GM21515 (cell line): ENCODE measurements at regions not wholly inside any gene's neighbourhood (a gene's known extent, or its start where the extent isn't known, plus 50 kb on each side); places are given as distances from the start of the nearest gene placed in this dataset.
"Not testable (repeated sequence)": the region's sequence is repeated elsewhere in the genome, so short reads cannot be mapped to it uniquely, and the experiment has no call there.

Source experiments
- ATAC-seq: cut with Tn5 transposase; IDR thresholded peaks from one replicate; pipeline ENCODE4 v1.9.1; 2021; ENCODE audit not compliant: unreplicated experiment

DNA sequence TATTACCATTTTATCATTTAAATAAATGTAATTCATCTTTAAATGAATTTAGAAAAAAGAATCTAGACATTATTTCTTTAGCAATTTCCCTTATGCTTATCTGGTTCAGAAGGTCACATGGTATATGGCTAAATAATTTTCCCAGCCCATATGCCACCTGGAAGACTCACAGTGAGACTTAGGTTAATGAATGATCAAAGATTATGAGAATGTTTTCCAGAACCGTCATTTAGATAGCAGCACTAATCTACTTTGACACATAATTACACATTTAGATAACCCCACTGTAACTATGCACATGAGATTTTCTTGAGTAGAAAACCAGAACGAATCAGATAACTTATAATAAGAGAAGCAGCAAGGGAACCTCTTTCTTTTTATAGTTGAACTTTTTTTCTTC is 124.9 kb upstream of the CCDC180 start:
- ATAC-seq, result not testable (repeated sequence)

- no peak for ATAC-seq
Observed at GRCh38 chr9:97179616-97180015, 127.8 kb upstream of the CCDC180 start.

- ATAC-seq, result no peak
Observed at GRCh38 chr9:97176206-97176605, 131.3 kb upstream of the CCDC180 start.

DNA sequence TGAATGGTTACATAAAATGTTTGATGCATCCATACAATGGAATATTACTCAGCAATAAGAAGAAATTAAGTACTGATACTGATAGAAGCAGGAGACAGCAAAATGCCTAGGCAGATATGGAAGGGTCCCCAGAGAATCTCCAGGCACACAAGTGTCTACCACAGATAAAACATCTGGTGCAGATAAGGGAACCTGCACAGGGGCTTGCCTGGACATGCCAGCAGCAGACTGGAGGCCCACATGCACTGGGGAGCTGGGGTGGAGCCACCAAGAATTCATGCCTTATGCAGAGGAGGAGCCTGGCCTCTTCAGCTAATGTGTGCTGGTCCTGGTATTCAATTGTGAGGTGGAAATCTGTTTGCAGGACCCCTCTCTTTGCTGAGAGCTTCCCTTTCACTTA is 129.2 kb upstream of the CTSV start:
- not testable (repeated sequence) for ATAC-seq

DNA sequence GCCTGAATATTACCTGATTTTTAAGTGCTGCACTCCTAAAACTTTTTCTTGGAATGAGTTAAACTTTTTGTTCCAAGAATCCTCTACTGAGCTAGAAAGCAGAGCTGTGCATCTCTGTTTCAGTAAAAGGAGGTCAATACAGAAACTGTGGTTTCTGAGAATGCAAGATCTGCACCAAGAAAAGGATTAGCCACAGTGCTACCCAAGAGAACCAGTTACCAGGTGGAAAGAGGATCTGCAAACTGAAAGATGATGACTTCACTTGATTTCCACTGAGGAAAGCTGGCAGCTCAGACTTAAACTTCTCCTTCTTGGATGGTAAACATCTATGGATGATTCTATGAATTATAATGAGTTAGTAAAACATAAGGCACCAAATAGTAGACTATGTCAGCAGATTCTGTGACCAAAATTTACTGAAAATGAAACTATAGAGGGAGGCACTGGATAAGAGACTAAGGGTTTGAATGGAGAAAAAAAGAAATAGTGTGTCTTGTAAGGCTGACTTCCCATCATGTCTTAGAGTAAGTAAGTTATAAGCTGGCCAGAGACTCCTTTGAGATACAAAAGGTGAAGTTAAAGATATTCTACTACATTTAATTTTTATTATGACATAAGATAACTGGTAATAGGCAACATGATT is 127.7 kb upstream of the CTSV start:
- ATAC-seq, result not testable (repeated sequence)

- no peak for ATAC-seq
Observed at GRCh38 chr9:97160255-97160654, 121.3 kb upstream of the CTSV start.

- ATAC-seq, result not testable (repeated sequence)
Observed at GRCh38 chr9:97158722-97159121, 119.8 kb upstream of the CTSV start.

DNA sequence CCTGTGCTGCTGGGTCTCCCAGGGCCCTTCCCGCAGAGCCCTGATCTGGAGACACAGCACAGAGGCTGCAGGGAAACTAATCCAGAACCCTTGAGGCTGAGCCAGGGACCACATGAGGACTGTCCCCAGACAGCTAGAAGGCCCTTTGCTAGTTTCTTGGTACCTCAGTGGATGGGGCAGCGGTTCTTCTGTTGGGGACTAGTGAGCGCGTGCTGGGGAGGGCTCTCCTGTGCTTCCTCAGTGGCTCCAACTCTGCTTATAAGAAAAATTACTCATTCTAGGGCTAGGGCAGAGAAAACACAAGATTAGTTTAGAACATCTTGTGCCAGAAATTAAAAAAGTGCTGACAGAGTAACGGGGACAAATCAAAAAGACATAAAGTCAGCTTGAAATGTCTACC is 116.5 kb upstream of the CTSV start:
- ATAC-seq, result not testable (repeated sequence)

- no peak for ATAC-seq
Observed at GRCh38 chr9:97153967-97154366, 115.0 kb upstream of the CTSV start.

DNA sequence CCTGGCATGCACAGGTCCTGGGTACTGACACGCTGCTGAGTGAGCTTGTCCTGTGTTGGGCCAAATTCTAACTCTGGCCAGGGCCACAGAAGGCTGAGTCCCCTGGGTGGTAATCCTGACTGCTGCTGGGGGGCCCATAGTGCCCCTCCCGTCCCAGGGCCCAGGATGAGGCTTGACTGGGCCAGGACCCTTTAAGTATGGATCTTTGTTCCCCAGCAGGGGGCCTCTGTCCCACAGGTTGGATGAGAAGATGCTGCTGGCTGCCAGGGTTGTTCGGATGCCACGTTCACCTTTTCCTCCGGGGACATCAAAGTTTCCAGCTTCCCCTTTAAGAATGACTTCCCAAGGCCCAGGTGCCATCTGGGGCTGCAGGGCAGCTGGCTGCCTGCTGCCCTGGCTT is 114.2 kb upstream of the CTSV start:
- ATAC-seq, result not testable (repeated sequence)

DNA sequence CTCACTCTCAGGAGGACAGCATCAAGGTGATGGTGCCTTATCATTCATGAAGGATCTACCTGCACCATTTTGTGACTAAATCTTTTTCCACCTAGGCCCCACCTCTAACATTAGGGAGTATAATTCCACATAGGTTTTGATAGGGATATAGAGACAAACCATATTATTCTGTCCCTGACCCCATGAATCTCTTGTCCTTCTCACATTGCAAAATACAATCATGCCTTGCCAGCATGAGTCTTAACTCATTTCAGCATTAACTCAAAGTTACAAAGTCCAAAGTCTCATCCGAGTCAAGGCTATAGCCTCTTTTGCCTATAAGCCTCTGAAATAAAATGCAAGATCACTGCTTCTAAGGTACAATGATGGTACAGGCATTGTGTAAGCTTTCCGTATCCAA is 111.5 kb upstream of the CTSV start:
- not testable (repeated sequence) for ATAC-seq

GRCh38 chr9:97148428-97148827 is 109.5 kb upstream of the CTSV start:
- ATAC-seq, result not testable (repeated sequence)

GRCh38 chr9:97145680-97146079 is 106.7 kb upstream of the CTSV start:
- not testable (repeated sequence) for ATAC-seq

DNA sequence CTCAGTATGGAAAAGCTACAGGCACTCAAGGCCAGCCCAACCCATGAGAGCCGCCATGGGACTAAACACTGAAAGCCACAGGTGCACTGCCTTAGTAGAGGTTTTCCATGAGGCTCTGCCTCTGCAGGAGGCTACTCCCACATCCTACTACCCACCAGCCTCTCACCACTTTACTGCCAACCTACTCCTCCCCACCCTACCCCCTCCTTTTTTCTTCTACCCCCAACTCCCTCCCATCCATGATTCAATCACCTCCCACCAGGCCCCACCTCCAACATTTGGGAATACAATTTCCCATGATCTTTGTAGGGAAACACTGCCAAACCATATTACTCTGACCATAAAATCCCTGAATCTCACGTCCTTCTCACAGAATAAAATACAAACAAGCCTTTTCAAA is 101.6 kb upstream of the CTSV start:
- ATAC-seq, result no peak

DNA sequence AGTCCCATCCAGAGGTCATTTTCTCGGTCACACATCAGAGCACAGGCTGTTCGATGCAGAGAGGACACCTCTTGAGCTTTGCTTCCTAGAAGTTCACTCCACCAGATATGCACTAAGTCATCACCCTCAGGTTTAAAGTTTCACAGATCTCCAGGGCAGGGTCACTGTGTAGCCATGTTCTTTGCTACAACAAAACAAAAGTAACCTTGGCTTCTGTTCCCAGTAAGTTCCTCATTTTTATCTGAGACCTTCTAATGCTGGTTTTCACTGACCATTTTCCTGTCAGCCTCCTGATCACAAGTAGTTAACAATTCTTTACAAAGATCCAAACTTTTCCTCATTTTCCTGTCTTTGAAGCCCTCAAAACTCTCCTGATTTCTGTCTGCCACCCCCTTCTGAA is 97.5 kb upstream of the CTSV start:
- no peak for ATAC-seq

GRCh38 chr9:97133966-97134365 is 95.0 kb upstream of the CTSV start:
- not testable (repeated sequence) for ATAC-seq

- ATAC-seq, result no peak
Observed at GRCh38 chr9:97132865-97133264, 93.9 kb upstream of the CTSV start.

GRCh38 chr9:97130864-97131263 is 91.9 kb upstream of the CTSV start:
- ATAC-seq, result not testable (repeated sequence)

GRCh38 chr9:97130387-97130786 is 91.4 kb upstream of the CTSV start:
- ATAC-seq, result not testable (repeated sequence)

DNA sequence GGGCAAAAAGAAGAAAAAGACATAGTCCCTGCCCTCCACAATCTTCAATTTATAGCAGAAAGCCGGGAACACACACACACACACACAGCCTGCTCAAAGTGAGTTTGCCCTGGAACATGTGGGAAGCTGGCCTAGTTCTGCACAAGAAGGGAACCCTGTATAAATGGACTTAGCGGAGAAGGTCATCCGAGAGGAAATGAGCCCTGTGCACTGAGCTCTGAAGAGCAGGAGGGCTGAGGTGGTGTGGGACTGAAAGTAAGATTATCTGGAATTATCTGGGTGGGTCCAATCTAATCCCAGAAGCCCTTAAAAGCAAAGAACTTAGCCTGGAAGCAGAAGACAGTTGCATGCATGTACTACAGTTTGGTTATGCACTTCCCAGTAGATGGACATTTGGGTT is 90.0 kb upstream of the CTSV start:
- ATAC-seq, result no peak

GRCh38 chr9:97124256-97124655 is 85.3 kb upstream of the CTSV start:
- ATAC-seq, result no peak

- no peak for ATAC-seq
Observed at GRCh38 chr9:97110696-97111095, 71.8 kb upstream of the CTSV start.

- ATAC-seq, result no peak
Observed at GRCh38 chr9:97109194-97109811, 70.4 kb upstream of the CTSV start.
